Hematopoietic multipotent progenitor cell treated with erythropoietin and hydrocortisone succinate and interleukin-3 and kit ligand, for 8 days (in vitro differentiated cells): ENCODE measurements at regions not wholly inside any gene's neighbourhood (a gene's known extent, or its start where the extent isn't known, plus 50 kb on each side); places are given as distances from the start of the nearest gene placed in this dataset.

Source experiments
- DNase-seq: peaks from one replicate; pipeline ENCODE4 v3.0.0-alpha.2; 2015

- no peak for DNase-seq
These were observed 161.0 kb downstream of the HERPUD2 start for GRCh38 chr7:35533902-35534301.

GRCh38 chr7:35530124-35531109, 164.5 kb downstream of the HERPUD2 start:
- no peak for DNase-seq

- DNase-seq: no peak
These were observed 165.2 kb downstream of the HERPUD2 start for GRCh38 chr7:35529713-35530112.

- DNase-seq: no peak
These were observed 166.5 kb downstream of the HERPUD2 start for GRCh38 chr7:35528381-35528977.

GRCh38 chr7:35526645-35527044, 168.3 kb downstream of the HERPUD2 start:
- DNase-seq: no peak

- no peak for DNase-seq
These were observed 170.7 kb downstream of the HERPUD2 start for GRCh38 chr7:35524112-35524804.

- no peak for DNase-seq
These were observed 171.6 kb downstream of the HERPUD2 start for GRCh38 chr7:35523292-35523691.

GRCh38 chr7:35522697-35523096, 172.2 kb downstream of the HERPUD2 start:
- DNase-seq: no peak

GRCh38 chr7:35521941-35522340, 173.0 kb downstream of the HERPUD2 start:
- DNase-seq: no peak

GRCh38 chr7:35520810-35521625, 173.9 kb downstream of the HERPUD2 start:
- DNase-seq: no peak

- peak; percentile 74 for DNase-seq
These were observed 174.7 kb downstream of the HERPUD2 start for GRCh38 chr7:35519971-35520809.

GRCh38 chr7:35518767-35519166, 176.2 kb downstream of the HERPUD2 start:
- DNase-seq: no peak

GRCh38 chr7:35516498-35516897, 178.4 kb downstream of the HERPUD2 start:
- DNase-seq: no peak

GRCh38 chr7:35513828-35514227, 181.1 kb downstream of the HERPUD2 start:
- no peak for DNase-seq

GRCh38 chr7:35513195-35513594, 181.7 kb downstream of the HERPUD2 start:
- no peak for DNase-seq

GRCh38 chr7:35512716-35513115, 182.2 kb downstream of the HERPUD2 start:
- no peak for DNase-seq

GRCh38 chr7:35508623-35509400, 186.1 kb downstream of the HERPUD2 start:
- no peak for DNase-seq

GRCh38 chr7:35505066-35505465, 189.9 kb downstream of the HERPUD2 start:
- no peak for DNase-seq

- DNase-seq: no peak
These were observed 190.6 kb downstream of the HERPUD2 start for GRCh38 chr7:35504365-35504764.

GRCh38 chr7:35501681-35502080, 193.3 kb downstream of the HERPUD2 start:
- no peak for DNase-seq

GRCh38 chr7:35499226-35499625, 195.7 kb downstream of the HERPUD2 start:
- no peak for DNase-seq
